KOPT-K1 (cell line): ENCODE measurements at regions not wholly inside any gene's neighbourhood (a gene's known extent, or its start where the extent isn't known, plus 50 kb on each side); places are given as distances from the start of the nearest gene placed in this dataset.

Experiments
- H3K27ac ChIP-seq: fragments of 200-600 bp; sonication (generic); 2 replicates; pipeline ENCODE4 v1.5.1; 2016; ENCODE audit warnings: antibody characterized with exemption, mild to moderate bottlenecking, low read depth, low read length; ENCODE audit not compliant: poor library complexity, severe bottlenecking
- H3K36me3 ChIP-seq: fragments of 200-600 bp; sonication (generic); 2 replicates; pipeline ENCODE4 v1.5.1; 2017; ENCODE audit warnings: antibody characterized with exemption, mild to moderate bottlenecking, low read length, moderate library complexity; ENCODE audit not compliant: insufficient read depth
- H3K9me3 ChIP-seq: fragments of 200-600 bp; sonication (generic); 2 replicates; pipeline ENCODE4 v1.5.1; 2017; ENCODE audit warnings: antibody characterized with exemption, low read length, mild to moderate bottlenecking; ENCODE audit not compliant: insufficient read depth, poor library complexity, severe bottlenecking

GRCh38 chr1:221948459-221948858 is 206.6 kb upstream of the DUSP10 start:
- Histone ChIP-seq H3K27ac (no peak overlapping the region), H3K9me3 (no peaks in the 10 kb centered on the region), H3K36me3 (no peaks in the 10 kb centered on the region)

GRCh38 chr1:221947731-221948130 is 205.8 kb upstream of the DUSP10 start:
- H3K27ac ChIP-seq = no peak overlapping the region
- no peaks in the 10 kb centered on the region for H3K36me3 ChIP-seq
- H3K9me3 ChIP-seq = no peaks in the 10 kb centered on the region

- Histone ChIP-seq H3K36me3 (no peaks in the 10 kb centered on the region), H3K9me3 (no peaks in the 10 kb centered on the region), H3K27ac (no peak overlapping the region)
Measured at GRCh38 chr1:221946768-221947167, 204.9 kb upstream of the DUSP10 start.

GRCh38 chr1:221945669-221946068 is 203.8 kb upstream of the DUSP10 start:
- no peaks in the 10 kb centered on the region for H3K36me3 ChIP-seq
- H3K27ac ChIP-seq = no peak overlapping the region
- no peaks in the 10 kb centered on the region for H3K9me3 ChIP-seq

GRCh38 chr1:221944247-221944870 is 202.5 kb upstream of the DUSP10 start:
- no peak overlapping the region for H3K27ac ChIP-seq
- H3K9me3 ChIP-seq = no peaks in the 10 kb centered on the region
- no peaks in the 10 kb centered on the region for H3K36me3 ChIP-seq

DNA sequence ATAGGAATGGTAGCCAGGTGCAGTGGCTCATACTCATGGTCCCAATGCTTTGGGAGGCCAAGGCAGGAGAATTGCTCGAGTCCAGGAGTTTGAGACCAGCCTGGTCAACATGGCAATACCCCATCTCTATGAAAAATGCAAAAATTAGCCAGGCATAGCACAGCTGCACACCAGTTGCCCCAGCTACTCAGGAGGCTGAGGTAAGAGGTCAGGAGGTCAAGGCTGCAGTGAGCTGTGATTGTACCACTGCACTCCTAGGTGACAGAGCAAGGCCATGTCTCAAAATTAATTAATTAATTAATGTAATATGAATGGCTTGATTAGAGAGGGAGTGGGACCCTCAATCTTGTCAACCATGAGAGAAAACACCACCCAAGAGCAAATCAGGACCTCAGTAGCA is 198.7 kb upstream of the DUSP10 start:
- H3K27ac ChIP-seq = no peak overlapping the region
- H3K9me3 ChIP-seq = no peaks in the 10 kb centered on the region

DNA sequence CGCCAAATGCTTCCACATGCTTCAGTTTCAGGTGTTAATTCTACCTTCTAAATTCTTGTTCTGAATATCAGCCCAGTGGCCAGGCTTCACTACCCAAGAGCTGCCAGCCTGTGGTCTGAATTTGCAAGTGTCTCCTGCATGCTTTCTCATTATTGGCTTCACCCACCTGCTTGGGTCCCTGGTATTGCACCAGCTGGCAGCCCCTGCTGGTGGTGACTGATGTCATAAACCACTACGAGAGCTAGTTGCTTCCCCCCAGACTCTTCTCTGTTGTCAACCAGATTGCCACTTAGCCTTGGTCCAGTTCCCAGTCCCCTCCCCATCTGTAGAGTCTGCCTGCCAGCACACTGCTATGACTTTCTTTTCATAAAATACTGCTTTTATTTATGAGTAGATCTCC is 197.7 kb upstream of the DUSP10 start:
- Histone ChIP-seq H3K36me3 (no peaks in the 10 kb centered on the region), H3K9me3 (no peaks in the 10 kb centered on the region), H3K27ac (peak overlapping the region; percentile 13)

More for the DNA sequence above, 198.7 kb upstream of the DUSP10 start:
- H3K36me3 ChIP-seq = no peaks in the 10 kb centered on the region

DNA sequence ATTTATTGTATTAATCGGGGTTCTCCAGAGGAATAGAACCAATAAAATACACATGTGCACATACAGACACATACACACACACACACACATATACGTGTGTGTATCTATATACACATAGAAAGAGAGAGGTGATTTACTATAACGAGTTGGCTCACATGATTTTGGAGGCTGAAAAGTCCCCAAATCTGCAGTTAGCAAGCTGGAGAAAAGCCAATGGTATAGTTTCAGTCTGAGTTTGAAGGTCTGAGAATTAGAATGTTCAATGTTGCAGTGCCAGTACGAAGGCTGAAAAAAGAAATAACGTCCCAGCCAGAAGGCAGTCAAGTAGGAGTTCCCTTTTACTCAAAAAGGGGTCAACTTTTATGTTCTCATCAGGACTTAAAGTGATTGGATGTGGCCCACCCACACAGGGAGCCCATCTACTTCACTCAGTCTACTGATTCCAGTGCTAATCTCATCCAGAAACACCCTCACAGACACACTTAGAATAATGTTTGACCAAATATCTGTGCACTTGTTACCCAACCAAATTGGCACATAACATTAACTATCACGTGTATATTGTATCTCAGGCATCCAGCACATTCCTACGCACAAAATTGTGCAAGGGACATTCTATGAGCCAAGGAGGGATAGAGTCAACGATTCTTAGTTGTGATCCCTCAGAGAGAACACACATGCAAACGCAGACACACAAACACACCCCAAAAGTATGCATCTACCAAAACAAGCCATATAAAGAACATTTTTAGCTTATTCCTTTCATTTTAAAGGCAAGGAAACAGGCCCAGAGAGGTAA is 195.5 kb upstream of the DUSP10 start:
- no peaks in the 10 kb centered on the region for H3K36me3 ChIP-seq
- H3K9me3 ChIP-seq = peaks cover 7% of the 10 kb centered on the region
- no peak overlapping the region for H3K27ac ChIP-seq

- Histone ChIP-seq H3K9me3 (peaks cover 7% of the 10 kb centered on the region), H3K36me3 (no peaks in the 10 kb centered on the region), H3K27ac (no peak overlapping the region)
Measured at GRCh38 chr1:221933814-221934213, 191.9 kb upstream of the DUSP10 start.

- Histone ChIP-seq H3K9me3 (no peaks in the 10 kb centered on the region), H3K27ac (no peak overlapping the region)
Measured at GRCh38 chr1:221926441-221926840, 184.6 kb upstream of the DUSP10 start.

DNA sequence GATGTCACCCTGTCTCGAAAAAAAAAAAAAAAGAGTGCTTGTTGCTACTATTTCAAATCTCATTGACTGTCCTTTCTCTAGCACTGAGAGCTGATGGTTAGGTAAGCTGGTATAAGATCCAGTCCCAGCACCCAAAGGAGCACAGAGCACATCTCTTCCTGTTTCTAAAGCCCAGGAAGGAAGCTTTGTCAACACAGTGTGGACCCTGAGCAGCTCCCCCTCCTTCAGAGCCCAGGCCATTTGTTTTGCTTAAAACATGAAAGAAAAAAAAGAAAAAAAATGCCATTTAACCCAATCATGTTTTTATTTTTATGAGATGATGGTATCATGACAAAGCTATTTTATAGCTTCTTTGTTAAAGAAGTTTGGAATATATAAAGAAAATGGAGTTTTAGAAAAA is 184.1 kb upstream of the DUSP10 start:
- Histone ChIP-seq H3K9me3 (no peaks in the 10 kb centered on the region), H3K27ac (no peak overlapping the region), H3K36me3 (no peaks in the 10 kb centered on the region)

More at GRCh38 chr1:221926441-221926840, 184.6 kb upstream of the DUSP10 start:
- H3K36me3 ChIP-seq = no peaks in the 10 kb centered on the region

GRCh38 chr1:221923929-221924598 is 182.2 kb upstream of the DUSP10 start:
- H3K27ac ChIP-seq = no peak overlapping the region
- H3K9me3 ChIP-seq = no peaks in the 10 kb centered on the region
- no peaks in the 10 kb centered on the region for H3K36me3 ChIP-seq

DNA sequence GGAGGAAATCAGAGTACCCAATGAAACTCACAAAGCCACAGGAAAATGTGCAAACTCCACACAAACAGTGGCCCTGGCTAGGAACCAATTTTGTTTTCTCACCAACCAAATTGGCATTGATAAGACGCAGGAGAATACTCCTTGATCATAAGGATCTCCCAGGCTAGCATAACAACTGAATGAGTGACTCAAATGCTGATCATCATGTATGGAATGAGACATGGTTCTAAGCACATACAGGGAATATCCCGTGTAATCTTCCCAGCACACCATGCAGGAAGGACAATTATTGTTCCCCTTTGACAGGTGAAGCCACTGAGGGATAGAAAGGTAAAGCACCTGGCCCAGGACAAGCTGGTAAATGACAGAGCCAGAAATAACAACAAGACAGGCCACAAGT is 180.0 kb upstream of the DUSP10 start:
- Histone ChIP-seq H3K9me3 (no peaks in the 10 kb centered on the region), H3K27ac (no peak overlapping the region), H3K36me3 (no peaks in the 10 kb centered on the region)

GRCh38 chr1:221919743-221920142 is 177.9 kb upstream of the DUSP10 start:
- Histone ChIP-seq H3K27ac (no peak overlapping the region), H3K36me3 (no peaks in the 10 kb centered on the region), H3K9me3 (no peaks in the 10 kb centered on the region)

- no peaks in the 10 kb centered on the region for H3K9me3 ChIP-seq
- no peak overlapping the region for H3K27ac ChIP-seq
- H3K36me3 ChIP-seq = no peaks in the 10 kb centered on the region
Measured at GRCh38 chr1:221919341-221919740, 177.5 kb upstream of the DUSP10 start.
